ENCODE measurements at regions not wholly inside any gene's neighbourhood (a gene's known extent, or its start where the extent isn't known, plus 50 kb on each side); places are given as distances from the start of the nearest gene placed in this dataset.

- no peak for DNase-seq
These were observed 207.9 kb upstream of the RGMA start for GRCh38 chr15:93296759-93297500.

GRCh38 chr15:93294896-93295295 lies 205.9 kb upstream of the RGMA start:
- no peak for DNase-seq

- no peak for DNase-seq
These were observed 205.1 kb upstream of the RGMA start for GRCh38 chr15:93294066-93294465.

GRCh38 chr15:93291380-93291779 lies 202.4 kb upstream of the RGMA start:
- DNase-seq: no peak

GRCh38 chr15:93290618-93290946 lies 201.6 kb upstream of the RGMA start:
- no peak for DNase-seq

- DNase-seq: no peak
These were observed 201.1 kb upstream of the RGMA start for GRCh38 chr15:93289941-93290617.

- no peak for DNase-seq
These were observed 199.8 kb upstream of the RGMA start for GRCh38 chr15:93288728-93289294.

- no peak for DNase-seq
These were observed 197.4 kb upstream of the RGMA start for GRCh38 chr15:93286446-93286845.

- DNase-seq: no peak
These were observed 194.8 kb upstream of the RGMA start for GRCh38 chr15:93283854-93284253.

- DNase-seq: no peak
These were observed 193.8 kb upstream of the RGMA start for GRCh38 chr15:93282808-93283207.

- no peak for DNase-seq
These were observed 189.8 kb upstream of the RGMA start for GRCh38 chr15:93278783-93279182.

- no peak for DNase-seq
These were observed 189.0 kb upstream of the RGMA start for GRCh38 chr15:93278006-93278405.

GRCh38 chr15:93274257-93274656 lies 185.2 kb upstream of the RGMA start:
- no peak for DNase-seq

GRCh38 chr15:93271871-93272270 lies 182.9 kb upstream of the RGMA start:
- no peak for DNase-seq

- DNase-seq: no peak
These were observed 182.0 kb upstream of the RGMA start for GRCh38 chr15:93270937-93271467.

GRCh38 chr15:93268066-93268465 lies 179.1 kb upstream of the RGMA start:
- no peak for DNase-seq

- no peak for DNase-seq
These were observed 177.3 kb upstream of the RGMA start for GRCh38 chr15:93266291-93266690.

GRCh38 chr15:93265111-93265556 lies 176.1 kb upstream of the RGMA start:
- DNase-seq: no peak

GRCh38 chr15:93261845-93262244 lies 172.8 kb upstream of the RGMA start:
- DNase-seq: no peak

- no peak for DNase-seq
These were observed 168.9 kb upstream of the RGMA start for GRCh38 chr15:93257920-93258319.

GRCh38 chr15:93253681-93254080 lies 164.7 kb upstream of the RGMA start:
- DNase-seq: no peak

GRCh38 chr15:93252780-93253179 lies 163.8 kb upstream of the RGMA start:
- no peak for DNase-seq

- no peak for DNase-seq
These were observed 161.9 kb upstream of the RGMA start for GRCh38 chr15:93250950-93251349.

GRCh38 chr15:93250209-93250608 lies 161.2 kb upstream of the RGMA start:
- no peak for DNase-seq

All from GOT3 (cell line).